Esophagus squamous epithelium (tissue), 4 donors: ENCODE measurements at regions not wholly inside any gene's neighbourhood (a gene's known extent, or its start where the extent isn't known, plus 50 kb on each side); places are given as distances from the start of the nearest gene placed in this dataset.

Experiments
- CTCF ChIP-seq, 6 experiments: fragments of 450-650 bp in 4 of 6; fragments of 200-600 bp in 2 of 6; sonication (generic) in 2 of 6; IDR thresholded peaks; one replicate each; pipeline ENCODE4 v1.5.1; 2016 to 2019; ENCODE audit warnings: antibody characterized with exemption in 6 of 6, mild to moderate bottlenecking in 4 of 6, moderate library complexity in 4 of 6
- POLR2A ChIP-seq, 4 donors: fragments of 450-650 bp; IDR thresholded peaks; one replicate each; pipeline ENCODE4 v1.6.1; 2017; ENCODE audit warnings: antibody characterized with exemption in 4 of 4, mild to moderate bottlenecking in 4 of 4, moderate library complexity in 3 of 4

DNA sequence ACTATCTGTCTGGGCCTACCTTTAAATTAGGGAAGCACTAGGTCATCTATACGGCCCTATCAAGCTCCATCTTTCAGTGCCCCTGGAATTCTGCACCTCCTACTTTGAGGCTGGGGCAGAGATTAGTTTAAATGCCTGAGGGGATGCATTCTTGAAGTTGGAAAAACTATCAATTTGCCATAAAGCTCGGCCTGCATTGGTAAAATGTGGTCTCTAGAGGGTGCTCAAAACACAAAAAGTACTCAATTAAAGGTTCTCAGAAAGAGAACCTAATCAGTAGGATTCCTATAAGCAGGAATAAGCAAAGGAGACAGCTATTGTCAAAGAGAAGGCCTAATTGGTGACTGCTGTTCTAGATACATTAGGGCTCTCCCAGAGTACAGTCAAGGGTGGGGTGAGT lies 111.7 kb downstream of the AMER1 start:
- TF ChIP-seq POLR2A (IDR thresholded peaks at IDR 0.05), result no peak
- TF ChIP-seq CTCF (IDR thresholded peaks at IDR 0.05), result peak in 4 of 6 experiments; percentile 13 to 43 (median 20)
